ENCODE measurements at regions not wholly inside any gene's neighbourhood (a gene's known extent, or its start where the extent isn't known, plus 50 kb on each side); places are given as distances from the start of the nearest gene placed in this dataset.
A peak's percentile ranks its signal among the peaks of the same experiment; 100 is the strongest.
"Not testable (repeated sequence)": the region's sequence is repeated elsewhere in the genome, so short reads cannot be mapped to it uniquely, and the experiment has no call there.

GRCh38 chr3:194045289-194045688 is 90.7 kb upstream of the HES1 start:
- no peak for DNase-seq (ENCODE audit: low spot score)

GRCh38 chr3:194045919-194046318 is 90.0 kb upstream of the HES1 start:
- DNase-seq (ENCODE audit: low spot score) = no peak

- no peak for DNase-seq (ENCODE audit: low spot score)
Measured at GRCh38 chr3:194046531-194046930, 89.4 kb upstream of the HES1 start.

GRCh38 chr3:194046995-194047645 is 88.8 kb upstream of the HES1 start:
- no peak for DNase-seq (ENCODE audit: low spot score)

GRCh38 chr3:194049394-194049793 is 86.6 kb upstream of the HES1 start:
- no peak for DNase-seq (ENCODE audit: low spot score)

GRCh38 chr3:194050782-194051320 is 85.1 kb upstream of the HES1 start:
- DNase-seq (ENCODE audit: low spot score) = no peak

GRCh38 chr3:194051366-194052149 is 84.4 kb upstream of the HES1 start:
- no peak for DNase-seq (ENCODE audit: low spot score)

GRCh38 chr3:194053136-194053535 is 82.8 kb upstream of the HES1 start:
- no peak for DNase-seq (ENCODE audit: low spot score)

GRCh38 chr3:194054016-194054415 is 81.9 kb upstream of the HES1 start:
- DNase-seq (ENCODE audit: low spot score) = no peak

- DNase-seq (ENCODE audit: low spot score) = no peak
Measured at GRCh38 chr3:194054540-194054939, 81.4 kb upstream of the HES1 start.

- DNase-seq (ENCODE audit: low spot score) = no peak
Measured at GRCh38 chr3:194054961-194055360, 81.0 kb upstream of the HES1 start.

- DNase-seq (ENCODE audit: low spot score) = not testable (repeated sequence)
Measured at GRCh38 chr3:194056323-194056722, 79.6 kb upstream of the HES1 start.

- DNase-seq (ENCODE audit: low spot score) = no peak
Measured at GRCh38 chr3:194056731-194057415, 79.1 kb upstream of the HES1 start.

- DNase-seq (ENCODE audit: low spot score) = no peak
Measured at GRCh38 chr3:194057570-194058188, 78.3 kb upstream of the HES1 start.

GRCh38 chr3:194058189-194058571 is 77.8 kb upstream of the HES1 start:
- DNase-seq (ENCODE audit: low spot score) = peak; percentile 73

- no peak for DNase-seq (ENCODE audit: low spot score)
Measured at GRCh38 chr3:194058753-194059152, 77.2 kb upstream of the HES1 start.

- no peak for DNase-seq (ENCODE audit: low spot score)
Measured at GRCh38 chr3:194061421-194062030, 74.4 kb upstream of the HES1 start.

GRCh38 chr3:194062830-194063229 is 73.1 kb upstream of the HES1 start:
- no peak for DNase-seq (ENCODE audit: low spot score)

- no peak for DNase-seq (ENCODE audit: low spot score)
Measured at GRCh38 chr3:194064380-194065332, 71.3 kb upstream of the HES1 start.

- DNase-seq (ENCODE audit: low spot score) = not testable (repeated sequence)
Measured at GRCh38 chr3:194067327-194067726, 68.6 kb upstream of the HES1 start.

- DNase-seq (ENCODE audit: low spot score) = no peak
Measured at GRCh38 chr3:194067949-194068362, 68.0 kb upstream of the HES1 start.

Measured in HuH-7 (cell line).